Hindlimb muscle (tissue), 1 donor: ENCODE measurements at regions not wholly inside any gene's neighbourhood (a gene's known extent, or its start where the extent isn't known, plus 50 kb on each side); places are given as distances from the start of the nearest gene placed in this dataset.
"Not testable (repeated sequence)": the region's sequence is repeated elsewhere in the genome, so short reads cannot be mapped to it uniquely, and the experiment has no call there.

Experiments used
- DNase-seq: peaks from one replicate; pipeline ENCODE4 v3.0.0-alpha.2; 2013

GRCh38 chr2:129491308-129491707 is 488.2 kb upstream of the RAB6C start:
- no peak for DNase-seq

- DNase-seq = no peak
These were observed 486.9 kb upstream of the RAB6C start for GRCh38 chr2:129492548-129492947.

GRCh38 chr2:129499747-129500146 is 479.7 kb upstream of the RAB6C start:
- no peak for DNase-seq

GRCh38 chr2:129502781-129503180 is 476.7 kb upstream of the RAB6C start:
- DNase-seq = no peak

- DNase-seq = no peak
These were observed 474.8 kb upstream of the RAB6C start for GRCh38 chr2:129504646-129505045.

- no peak for DNase-seq
These were observed 460.5 kb upstream of the RAB6C start for GRCh38 chr2:129518937-129519336.

- not testable (repeated sequence) for DNase-seq
These were observed 447.3 kb upstream of the RAB6C start for GRCh38 chr2:129532158-129532557.

GRCh38 chr2:129548880-129549279 is 430.6 kb upstream of the RAB6C start:
- DNase-seq = no peak

GRCh38 chr2:129550536-129550935 is 428.9 kb upstream of the RAB6C start:
- no peak for DNase-seq

- no peak for DNase-seq
These were observed 425.1 kb upstream of the RAB6C start for GRCh38 chr2:129554373-129554772.

- no peak for DNase-seq
These were observed 420.4 kb upstream of the RAB6C start for GRCh38 chr2:129559101-129559500.

GRCh38 chr2:129565551-129566109 is 413.8 kb upstream of the RAB6C start:
- no peak for DNase-seq

GRCh38 chr2:129570812-129571211 is 408.7 kb upstream of the RAB6C start:
- not testable (repeated sequence) for DNase-seq

- DNase-seq = no peak
These were observed 404.0 kb upstream of the RAB6C start for GRCh38 chr2:129575431-129575830.

GRCh38 chr2:129575880-129576279 is 403.6 kb upstream of the RAB6C start:
- no peak for DNase-seq

- DNase-seq = no peak
These were observed 399.5 kb upstream of the RAB6C start for GRCh38 chr2:129580001-129580400.

GRCh38 chr2:129585760-129586159 is 393.7 kb upstream of the RAB6C start:
- DNase-seq = no peak

- no peak for DNase-seq
These were observed 391.9 kb upstream of the RAB6C start for GRCh38 chr2:129587426-129588064.

- no peak for DNase-seq
These were observed 374.9 kb upstream of the RAB6C start for GRCh38 chr2:129604560-129604959.

GRCh38 chr2:129605646-129606045 is 373.8 kb upstream of the RAB6C start:
- peak; percentile 4 for DNase-seq

GRCh38 chr2:129606496-129607270 is 372.8 kb upstream of the RAB6C start:
- DNase-seq = peak; percentile 4

- no peak for DNase-seq
These were observed 370.2 kb upstream of the RAB6C start for GRCh38 chr2:129609224-129609623.

GRCh38 chr2:129610766-129611165 is 368.7 kb upstream of the RAB6C start:
- no peak for DNase-seq

- DNase-seq = no peak
These were observed 368.0 kb upstream of the RAB6C start for GRCh38 chr2:129611471-129611870.
